ENCODE measurements at regions not wholly inside any gene's neighbourhood (a gene's known extent, or its start where the extent isn't known, plus 50 kb on each side); places are given as distances from the start of the nearest gene placed in this dataset.

GRCh38 chr5:104774372-104774771 is 1211.8 kb upstream of the NUDT12 start:
- H3K27me3 ChIP-seq (replicated peaks), result no peaks in the 10 kb centered on the region
- TF ChIP-seq CTCF (IDR thresholded peaks at IDR 0.05; ENCODE audit: low read depth, low read length, missing control alignments), result no peak
- in situ Hi-C loops (cut with HindIII; ENCODE audit: low pct_ligation_motif_present, low sequenced_read_pairs), result no loop called here
- no peak overlapping the region for H3K4me3 ChIP-seq (ENCODE audit: low read depth, low read length)
- H3K36me3 ChIP-seq (replicated peaks), result no peaks in the 10 kb centered on the region
- no peak for DNase-seq
- H3K27ac ChIP-seq, result no peak overlapping the region

GRCh38 chr5:104764197-104764596 is 1201.6 kb upstream of the NUDT12 start:
- H3K27ac ChIP-seq, result no peak overlapping the region
- no peaks in the 10 kb centered on the region for H3K27me3 ChIP-seq (replicated peaks)
- H3K4me3 ChIP-seq (ENCODE audit: low read depth, low read length), result no peak overlapping the region
- no peak for TF ChIP-seq CTCF (IDR thresholded peaks at IDR 0.05; ENCODE audit: low read depth, low read length, missing control alignments)
- DNase-seq, result no peak
- no peaks in the 10 kb centered on the region for H3K36me3 ChIP-seq (replicated peaks)
- in situ Hi-C loops (cut with HindIII; ENCODE audit: low pct_ligation_motif_present, low sequenced_read_pairs), result no loop called here

- DNase-seq, result no peak
- Histone ChIP-seq H3K4me3 (ENCODE audit: low read depth, low read length) (no peak overlapping the region), H3K27ac (no peak overlapping the region), H3K36me3 (replicated peaks) (no peaks in the 10 kb centered on the region), H3K27me3 (replicated peaks) (no peaks in the 10 kb centered on the region)
- in situ Hi-C loops (cut with HindIII; ENCODE audit: low pct_ligation_motif_present, low sequenced_read_pairs), result no loop called here
- TF ChIP-seq CTCF (IDR thresholded peaks at IDR 0.05; ENCODE audit: low read depth, low read length, missing control alignments), result no peak
Measured at GRCh38 chr5:104763216-104763615, 1200.6 kb upstream of the NUDT12 start.

GRCh38 chr5:104757915-104758314 is 1195.3 kb upstream of the NUDT12 start:
- no peak for DNase-seq
- in situ Hi-C loops (cut with HindIII; ENCODE audit: low pct_ligation_motif_present, low sequenced_read_pairs), result no loop called here
- Histone ChIP-seq H3K36me3 (replicated peaks) (no peaks in the 10 kb centered on the region), H3K4me3 (ENCODE audit: low read depth, low read length) (no peak overlapping the region), H3K27ac (no peak overlapping the region), H3K27me3 (replicated peaks) (no peaks in the 10 kb centered on the region)
- TF ChIP-seq CTCF (IDR thresholded peaks at IDR 0.05; ENCODE audit: low read depth, low read length, missing control alignments), result no peak

- DNase-seq, result no peak
- Histone ChIP-seq H3K27ac (no peak overlapping the region), H3K36me3 (replicated peaks) (no peaks in the 10 kb centered on the region), H3K4me3 (ENCODE audit: low read depth, low read length) (no peak overlapping the region), H3K27me3 (replicated peaks) (no peaks in the 10 kb centered on the region)
- no peak for TF ChIP-seq CTCF (IDR thresholded peaks at IDR 0.05; ENCODE audit: low read depth, low read length, missing control alignments)
- in situ Hi-C loops (cut with HindIII; ENCODE audit: low pct_ligation_motif_present, low sequenced_read_pairs), result no loop called here
Measured at GRCh38 chr5:104755806-104756205, 1193.2 kb upstream of the NUDT12 start.

GRCh38 chr5:104754311-104754995 is 1191.9 kb upstream of the NUDT12 start:
- Histone ChIP-seq H3K27ac (no peak overlapping the region), H3K36me3 (replicated peaks) (no peaks in the 10 kb centered on the region), H3K4me3 (ENCODE audit: low read depth, low read length) (no peak overlapping the region), H3K27me3 (replicated peaks) (no peaks in the 10 kb centered on the region)
- in situ Hi-C loops (cut with HindIII; ENCODE audit: low pct_ligation_motif_present, low sequenced_read_pairs), result no loop called here
- TF ChIP-seq CTCF (IDR thresholded peaks at IDR 0.05; ENCODE audit: low read depth, low read length, missing control alignments), result no peak
- no peak for DNase-seq
